ENCODE measurements at regions not wholly inside any gene's neighbourhood (a gene's known extent, or its start where the extent isn't known, plus 50 kb on each side); places are given as distances from the start of the nearest gene placed in this dataset.

GRCh38 chr12:127830065-127830460 lies 436.9 kb upstream of the TMEM132C start:
- TF ChIP-seq, protein P1, sequence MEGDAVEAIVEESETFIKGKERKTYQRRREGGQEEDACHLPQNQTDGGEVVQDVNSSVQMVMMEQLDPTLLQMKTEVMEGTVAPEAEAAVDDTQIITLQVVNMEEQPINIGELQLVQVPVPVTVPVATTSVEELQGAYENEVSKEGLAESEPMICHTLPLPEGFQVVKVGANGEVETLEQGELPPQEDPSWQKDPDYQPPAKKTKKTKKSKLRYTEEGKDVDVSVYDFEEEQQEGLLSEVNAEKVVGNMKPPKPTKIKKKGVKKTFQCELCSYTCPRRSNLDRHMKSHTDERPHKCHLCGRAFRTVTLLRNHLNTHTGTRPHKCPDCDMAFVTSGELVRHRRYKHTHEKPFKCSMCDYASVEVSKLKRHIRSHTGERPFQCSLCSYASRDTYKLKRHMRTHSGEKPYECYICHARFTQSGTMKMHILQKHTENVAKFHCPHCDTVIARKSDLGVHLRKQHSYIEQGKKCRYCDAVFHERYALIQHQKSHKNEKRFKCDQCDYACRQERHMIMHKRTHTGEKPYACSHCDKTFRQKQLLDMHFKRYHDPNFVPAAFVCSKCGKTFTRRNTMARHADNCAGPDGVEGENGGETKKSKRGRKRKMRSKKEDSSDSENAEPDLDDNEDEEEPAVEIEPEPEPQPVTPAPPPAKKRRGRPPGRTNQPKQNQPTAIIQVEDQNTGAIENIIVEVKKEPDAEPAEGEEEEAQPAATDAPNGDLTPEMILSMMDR (conservative IDR thresholded peaks at IDR 0.05), result no peak
- Histone ChIP-seq H3K4me2 (ENCODE audit: insufficient read depth, insufficient read length, low read length) (no peak overlapping the region), H3K23me2 (ENCODE audit: insufficient read length, low read depth, low read length, poor library complexity, severe bottlenecking) (peaks cover 3% of the 10 kb centered on the region), H3K56ac (ENCODE audit: insufficient read length, low read depth, low read length) (no peak overlapping the region), H3K27me3 (ENCODE audit: insufficient read depth, low read length) (no peaks in the 10 kb centered on the region), H2BK20ac (ENCODE audit: low read depth, low read length, poor library complexity, severe bottlenecking) (no peak overlapping the region), H3K9me3 (ENCODE audit: control insufficient read depth, low read depth, low read length) (no peaks in the 10 kb centered on the region), H2BK120ac (ENCODE audit: low read depth, low read length, poor library complexity, severe bottlenecking) (no peak overlapping the region), H3T11ph (ENCODE audit: low read length) (no peak overlapping the region), H2BK15ac (ENCODE audit: low read depth, low read length) (no peak overlapping the region), H4K20me1 (ENCODE audit: control insufficient read depth, insufficient read depth, insufficient read length) (no peaks in the 10 kb centered on the region), H3K4ac (ENCODE audit: low read depth, low read length) (no peak overlapping the region), H3K79me1 (ENCODE audit: insufficient read depth, low read depth, low read length, poor library complexity, severe bottlenecking) (no peaks in the 10 kb centered on the region), H3K18ac (ENCODE audit: insufficient read length, low read depth, low read length) (no peak overlapping the region), H2AK5ac (ENCODE audit: insufficient read length, low read length) (no peak overlapping the region), H3K9ac (ENCODE audit: extremely low read depth, insufficient read length, low read length) (no peak overlapping the region), H3K27ac (ENCODE audit: insufficient read length, low read depth, low read length) (no peak overlapping the region), H4K5ac (ENCODE audit: insufficient read length, low read depth, low read length) (no peak overlapping the region), H2BK5ac (ENCODE audit: insufficient read length, low read length) (no peak overlapping the region), H2AFZ (ENCODE audit: low read length) (no peak overlapping the region), H3K14ac (ENCODE audit: insufficient read depth, low read length) (no peak overlapping the region), H3K23ac (ENCODE audit: insufficient read length, low read depth, low read length) (no peak overlapping the region), H3K79me2 (ENCODE audit: insufficient read depth, low read length) (no peaks in the 10 kb centered on the region), H2BK12ac (ENCODE audit: insufficient read length, low read depth, low read length) (no peak overlapping the region), H4K91ac (ENCODE audit: insufficient read length, low read depth, low read length) (no peak overlapping the region), H3K4me1 (ENCODE audit: insufficient read depth, low read length) (no peaks in the 10 kb centered on the region), H4K8ac (replicated peaks; ENCODE audit: insufficient read length, low read depth, low read length) (no peak overlapping the region)
- WGBS (ENCODE audit: extremely low coverage, insufficient read length, low lambda C conversion rate), result no CpG with 5 or more reads among the region's 2 CpGs
- Mint-ChIP-seq H3K9me3 (peaks cover under 1 to 7% of the 10 kb centered on the region in 2 experiments; a peak in 3 of 5 replicates), H3K4me1 (peaks cover 4 to 5% of the 10 kb centered on the region in 2 experiments; a peak in 2 of 4 replicates), H3K27ac (no peak overlapping the region), H3K36me3 (ENCODE audit: insufficient read depth in 1 of 3, low read depth in 3 of 3) (peaks cover 0 to 6% (median 0%) of the 10 kb centered on the region in 3 experiments; a peak in 2 of 7 replicates), H3K4me3 (no peak overlapping the region), H3K27me3 (ENCODE audit: low read depth) (peaks cover 6% of the 10 kb centered on the region)
- no peak for DNase-seq

Data from H9 (cell line).